Stomach (tissue), 4 donors: ENCODE measurements at regions not wholly inside any gene's neighbourhood (a gene's known extent, or its start where the extent isn't known, plus 50 kb on each side); places are given as distances from the start of the nearest gene placed in this dataset.

Source experiments
- CTCF ChIP-seq, 7 experiments: fragments of 450-650 bp in 4 of 7; fragments of 200-600 bp in 3 of 7; sonication (generic) in 3 of 7; IDR thresholded peaks; one replicate each; pipeline ENCODE4 v1.5.1; 2016 to 2019; ENCODE audit warnings: antibody characterized with exemption in 7 of 7, control low read depth in 2 of 7, mild to moderate bottlenecking in 1 of 7
- EP300 ChIP-seq: sonication (generic); formaldehyde crosslinking; IDR thresholded peaks from one replicate; pipeline ENCODE4 v1.6.1; 2017; ENCODE audit warnings: antibody characterized with exemption
- POLR2A ChIP-seq, 4 donors: fragments of 450-650 bp; IDR thresholded peaks; one replicate each; pipeline ENCODE4 v1.6.1; 2016; ENCODE audit warnings: antibody characterized with exemption in 4 of 4, control low read depth in 2 of 4, mild to moderate bottlenecking in 1 of 4, moderate library complexity in 1 of 4
- POLR2AphosphoS5 ChIP-seq, 3 donors: sonication (generic); formaldehyde crosslinking; IDR thresholded peaks; one replicate each; pipeline ENCODE4 v1.6.1; 2016; ENCODE audit warnings: antibody characterized with exemption in 3 of 3

- TF ChIP-seq CTCF (IDR thresholded peaks at IDR 0.05) (no peak), POLR2A (IDR thresholded peaks at IDR 0.05) (no peak), EP300 (no peak), POLR2AphosphoS5 (IDR thresholded peaks at IDR 0.05) (no peak)
Observed at GRCh38 chrX:95330292-95330691, 1354.3 kb upstream of the DIAPH2 start.
